ENCODE measurements at regions not wholly inside any gene's neighbourhood (a gene's known extent, or its start where the extent isn't known, plus 50 kb on each side); places are given as distances from the start of the nearest gene placed in this dataset.
"Not testable (repeated sequence)": the region's sequence is repeated elsewhere in the genome, so short reads cannot be mapped to it uniquely, and the experiment has no call there.

DNA sequence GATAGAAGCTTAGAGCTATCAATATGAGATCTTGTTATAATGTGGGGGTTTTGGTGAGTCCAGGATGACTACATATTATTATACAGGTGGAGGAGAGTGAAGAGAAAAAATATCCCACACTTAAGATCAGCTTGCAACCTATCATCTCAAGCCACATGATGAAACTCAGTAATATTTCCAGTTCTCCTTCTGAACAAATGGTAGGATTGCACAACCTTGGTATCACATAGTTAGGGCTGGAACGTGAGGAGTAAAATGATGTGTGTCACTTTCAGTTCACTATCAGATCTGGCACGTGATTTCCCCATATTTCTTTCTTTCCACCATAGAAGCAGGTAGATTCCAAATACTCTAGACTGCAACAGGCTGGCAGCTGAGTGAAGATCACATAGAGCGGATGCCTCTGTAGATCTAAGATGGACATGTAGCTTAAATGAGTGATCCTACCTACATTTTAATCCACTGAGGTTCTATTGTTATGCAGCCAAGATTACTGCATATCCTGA is 150.6 kb upstream of the ANKRD50 start:
- Mint-ChIP-seq H3K27ac (no peak overlapping the region), H3K9me3 (no peaks in the 10 kb centered on the region), H3K36me3 (ENCODE audit: low read depth) (no peaks in the 10 kb centered on the region), H3K4me1 (no peaks in the 10 kb centered on the region), H3K4me3 (no peak overlapping the region), H3K27me3 (no peaks in the 10 kb centered on the region)
- ChIA-PET POLR2A (no interaction called here), CTCF (no interaction called here)
- no peak for DNase-seq

DNA sequence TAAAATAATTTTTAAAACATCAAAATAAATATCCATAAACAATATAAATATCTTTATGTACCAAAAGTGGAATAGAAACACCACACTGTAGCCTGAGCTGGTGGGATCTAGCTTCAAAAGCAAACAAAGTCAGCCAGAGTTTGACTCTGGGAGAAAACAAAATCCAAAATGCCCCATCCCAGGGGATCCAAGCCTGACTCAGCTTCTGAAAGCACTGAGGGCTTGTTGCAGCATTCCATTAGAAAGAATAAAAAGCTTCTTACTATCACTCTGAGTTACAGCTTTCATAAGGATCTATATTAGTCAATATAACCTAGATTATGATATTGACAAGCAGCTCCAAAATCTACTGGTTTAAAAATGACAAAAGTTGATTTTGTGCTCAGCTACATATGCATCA is 149.7 kb upstream of the ANKRD50 start:
- ChIA-PET POLR2A (no interaction called here), CTCF (no interaction called here)
- Mint-ChIP-seq H3K27me3 (no peaks in the 10 kb centered on the region), H3K27ac (no peak overlapping the region), H3K4me3 (no peak overlapping the region), H3K36me3 (ENCODE audit: low read depth) (no peaks in the 10 kb centered on the region), H3K4me1 (no peaks in the 10 kb centered on the region), H3K9me3 (no peaks in the 10 kb centered on the region)
- no peak for DNase-seq

DNA sequence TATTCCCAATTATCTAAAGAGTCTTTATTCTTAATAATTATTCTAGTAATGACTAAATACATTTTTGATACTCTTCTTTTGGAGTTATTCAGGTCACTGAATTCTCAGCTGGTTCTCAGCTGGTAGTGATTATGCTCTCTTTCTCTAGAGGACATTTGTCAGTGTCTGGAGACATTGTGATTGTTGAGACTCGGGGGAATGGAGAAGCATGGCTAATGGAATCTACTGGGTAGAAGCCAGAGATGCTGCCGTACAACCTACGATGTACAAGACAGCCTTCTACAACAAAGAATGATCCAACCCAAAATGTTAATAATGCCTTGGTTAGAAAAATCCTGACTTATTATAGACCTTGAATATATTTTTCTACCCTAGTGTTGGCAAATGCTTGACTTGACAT is 149.2 kb upstream of the ANKRD50 start:
- H3K27ac Mint-ChIP-seq, result no peak overlapping the region
- no peaks in the 10 kb centered on the region for H3K9me3 Mint-ChIP-seq
- no peaks in the 10 kb centered on the region for H3K4me1 Mint-ChIP-seq
- no peak overlapping the region for H3K4me3 Mint-ChIP-seq
- no peaks in the 10 kb centered on the region for H3K27me3 Mint-ChIP-seq
- no peak for DNase-seq
- POLR2A ChIA-PET, result no interaction called here
- CTCF ChIA-PET, result no interaction called here
- no peaks in the 10 kb centered on the region for H3K36me3 Mint-ChIP-seq (ENCODE audit: low read depth)

DNA sequence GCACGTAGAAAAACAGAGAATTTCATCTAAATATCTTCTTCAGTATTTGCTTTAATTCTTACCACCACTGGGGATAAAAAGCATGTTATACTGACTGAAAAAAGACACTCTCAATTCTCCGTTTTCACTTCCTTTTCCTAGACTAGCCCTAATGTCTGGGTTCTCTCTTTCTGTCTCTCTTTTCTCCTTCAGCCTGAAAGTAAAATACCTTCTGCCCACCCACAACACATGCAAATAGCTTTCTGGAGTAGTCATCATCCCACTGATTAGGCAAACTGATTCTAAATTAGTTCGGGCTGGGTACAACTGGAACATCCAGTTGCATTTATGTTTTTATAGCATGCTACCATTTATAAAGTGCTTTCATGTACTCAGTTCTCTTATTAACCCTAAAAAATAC is 142.4 kb upstream of the ANKRD50 start:
- ChIA-PET POLR2A (no interaction called here), CTCF (no interaction called here)
- H3K27me3 Mint-ChIP-seq, result no peaks in the 10 kb centered on the region
- no peaks in the 10 kb centered on the region for H3K9me3 Mint-ChIP-seq
- DNase-seq, result no peak
- H3K36me3 Mint-ChIP-seq (ENCODE audit: low read depth), result no peaks in the 10 kb centered on the region
- no peak overlapping the region for H3K4me3 Mint-ChIP-seq
- no peak overlapping the region for H3K27ac Mint-ChIP-seq
- no peaks in the 10 kb centered on the region for H3K4me1 Mint-ChIP-seq

DNA sequence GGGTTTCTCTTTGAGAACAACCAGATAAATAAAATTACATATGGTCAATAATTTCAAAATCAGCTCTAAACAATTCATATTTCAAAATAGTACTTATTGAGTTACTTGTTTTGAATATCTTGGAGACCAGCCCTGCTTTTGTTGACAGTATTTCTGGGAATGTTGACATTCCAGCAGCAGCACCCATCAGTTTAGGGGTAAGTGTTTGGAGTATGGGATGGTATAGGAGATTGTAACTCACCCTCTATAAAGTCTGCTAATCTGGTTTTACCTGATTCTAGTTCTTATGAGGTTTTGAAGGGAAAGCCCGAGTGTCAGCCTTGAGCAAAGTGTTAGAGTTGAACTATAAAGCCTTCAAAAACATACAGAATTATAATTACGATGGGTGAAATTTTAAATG is 139.2 kb upstream of the ANKRD50 start:
- no peak for DNase-seq
- ChIA-PET POLR2A (no interaction called here), CTCF (interaction anchor here (0.6 kb wide), 1 partner anchor 315 kb away, joined by 3 read pairs; no protein-coding TSS in a partner anchor)
- H3K4me3 Mint-ChIP-seq, result no peak overlapping the region
- no peaks in the 10 kb centered on the region for H3K9me3 Mint-ChIP-seq
- no peak overlapping the region for H3K27ac Mint-ChIP-seq
- H3K27me3 Mint-ChIP-seq, result no peaks in the 10 kb centered on the region
- H3K36me3 Mint-ChIP-seq (ENCODE audit: low read depth), result no peaks in the 10 kb centered on the region
- H3K4me1 Mint-ChIP-seq, result no peaks in the 10 kb centered on the region

DNA sequence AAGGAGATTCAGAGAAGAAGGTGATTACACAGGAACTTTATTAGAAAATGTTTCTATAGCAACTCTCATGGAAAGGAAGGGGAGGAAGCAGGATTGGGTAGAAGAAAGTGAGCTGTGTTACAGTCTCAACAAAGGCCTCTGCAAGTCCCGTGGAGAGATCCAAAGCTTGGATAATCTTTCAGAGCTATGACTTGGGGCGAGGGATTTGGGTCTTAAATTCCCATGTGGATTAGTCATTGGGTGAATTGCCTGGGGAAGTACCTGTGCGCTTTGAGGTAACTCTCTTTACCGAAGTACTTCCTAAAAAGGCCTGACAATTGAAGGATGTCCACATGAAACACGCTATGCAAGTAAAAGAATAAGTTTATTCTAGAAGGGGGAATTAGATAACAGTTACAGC is 133.8 kb upstream of the ANKRD50 start:
- DNase-seq, result no peak
- H3K27ac Mint-ChIP-seq, result no peak overlapping the region
- ChIA-PET CTCF (interaction anchor here (0.6 kb wide), 1 partner anchor 10 kb away, joined by 3 read pairs; no protein-coding TSS in a partner anchor), POLR2A (no interaction called here)
- no peaks in the 10 kb centered on the region for H3K4me1 Mint-ChIP-seq
- H3K4me3 Mint-ChIP-seq, result no peak overlapping the region
- no peaks in the 10 kb centered on the region for H3K27me3 Mint-ChIP-seq
- no peaks in the 10 kb centered on the region for H3K36me3 Mint-ChIP-seq (ENCODE audit: low read depth)
- peaks cover 4% of the 10 kb centered on the region for H3K9me3 Mint-ChIP-seq

DNA sequence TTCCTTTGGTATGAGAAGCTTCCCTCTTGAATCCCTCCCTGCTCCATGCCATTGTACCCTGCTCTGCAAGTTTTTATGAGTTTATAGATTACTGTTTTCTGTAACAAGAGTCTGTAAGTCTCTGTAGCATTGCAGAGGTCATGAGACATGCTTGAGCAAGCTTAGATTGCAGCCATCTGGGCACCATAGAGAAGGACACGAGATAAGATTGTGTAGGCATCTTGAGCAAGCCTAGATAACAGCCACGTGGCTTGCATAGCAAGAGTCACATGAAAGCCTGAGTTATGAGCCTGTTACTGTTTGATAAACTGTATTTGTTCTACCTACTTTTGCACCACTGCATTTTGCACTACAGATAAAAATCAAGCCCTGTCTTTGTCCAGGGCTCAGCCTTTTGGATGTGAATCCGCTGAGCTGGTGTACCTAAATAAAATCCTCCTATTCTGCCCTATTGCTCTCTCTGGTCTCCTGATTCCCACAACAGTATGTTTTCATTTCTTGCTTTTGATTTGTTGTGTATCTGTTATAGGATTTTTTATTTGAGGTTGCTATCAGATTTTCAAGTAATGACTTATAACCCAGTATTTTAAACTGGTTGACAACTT is 127.4 kb upstream of the ANKRD50 start:
- Mint-ChIP-seq H3K27ac (no peak overlapping the region), H3K4me3 (no peak overlapping the region), H3K27me3 (no peaks in the 10 kb centered on the region), H3K9me3 (peaks cover 13% of the 10 kb centered on the region), H3K4me1 (no peaks in the 10 kb centered on the region), H3K36me3 (ENCODE audit: low read depth) (no peaks in the 10 kb centered on the region)
- no peak for DNase-seq
- ChIA-PET POLR2A (no interaction called here), CTCF (no interaction called here)

DNA sequence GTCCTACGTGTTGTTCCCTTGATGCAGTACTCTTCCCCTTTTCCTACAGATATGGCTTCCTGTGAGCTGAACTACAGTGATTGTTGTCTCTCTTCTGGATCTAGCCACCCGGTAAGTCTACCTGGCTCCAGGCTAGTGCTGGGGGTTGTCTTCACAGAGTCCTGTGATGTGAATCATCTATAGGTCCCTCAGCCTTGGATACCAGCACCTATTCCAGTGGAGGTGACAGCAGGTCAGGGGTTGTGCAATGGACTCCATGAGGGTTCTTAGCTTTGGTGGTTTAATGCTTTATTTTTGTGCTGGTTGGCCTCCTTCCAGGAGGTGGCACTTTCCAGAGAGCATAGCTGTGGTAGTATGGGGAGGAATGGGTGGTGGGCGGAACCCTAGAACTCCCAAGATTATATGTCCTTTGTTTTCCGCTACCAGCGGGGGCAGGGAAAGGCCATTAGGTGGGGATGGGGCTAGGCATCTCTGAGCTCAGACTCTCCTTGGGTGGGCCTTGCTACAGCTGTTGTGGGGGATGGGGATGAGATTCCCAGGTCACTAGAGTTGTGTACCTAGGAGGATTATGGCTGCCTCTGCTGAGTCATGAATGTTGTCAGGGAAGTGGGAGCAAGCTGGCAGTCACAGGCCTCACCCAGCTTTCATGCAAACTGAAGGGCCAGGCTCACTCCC is 121.4 kb upstream of the ANKRD50 start:
- no peak for DNase-seq
- no peaks in the 10 kb centered on the region for H3K27me3 Mint-ChIP-seq
- H3K4me1 Mint-ChIP-seq, result no peaks in the 10 kb centered on the region
- no peaks in the 10 kb centered on the region for H3K36me3 Mint-ChIP-seq (ENCODE audit: low read depth)
- CTCF ChIA-PET, result no interaction called here
- POLR2A ChIA-PET, result no interaction called here
- H3K4me3 Mint-ChIP-seq, result no peak overlapping the region
- peaks cover 2% of the 10 kb centered on the region for H3K9me3 Mint-ChIP-seq
- H3K27ac Mint-ChIP-seq, result no peak overlapping the region

DNA sequence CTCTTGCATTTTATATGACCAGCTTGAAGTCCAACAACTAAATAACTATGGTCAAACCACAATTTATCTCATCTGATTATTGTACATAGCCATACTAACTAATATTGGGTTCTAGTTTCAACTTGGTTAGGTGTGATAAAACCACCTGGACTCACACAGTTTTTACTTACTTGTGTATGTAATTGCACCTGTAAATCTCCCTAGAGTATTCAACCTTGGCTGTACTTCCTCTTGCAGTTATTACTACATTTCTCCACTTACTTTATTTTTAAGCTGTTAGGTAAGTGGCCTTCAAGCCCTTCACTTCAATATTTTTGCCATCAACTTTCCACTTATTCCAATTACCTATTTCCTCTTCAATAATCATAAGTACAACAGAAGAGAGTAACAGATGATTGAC is 115.8 kb upstream of the ANKRD50 start:
- Mint-ChIP-seq H3K27ac (no peak overlapping the region), H3K9me3 (no peaks in the 10 kb centered on the region), H3K27me3 (no peaks in the 10 kb centered on the region), H3K4me3 (no peak overlapping the region), H3K4me1 (no peaks in the 10 kb centered on the region), H3K36me3 (ENCODE audit: low read depth) (no peaks in the 10 kb centered on the region)
- ChIA-PET CTCF (no interaction called here), POLR2A (no interaction called here)
- DNase-seq, result no peak

DNA sequence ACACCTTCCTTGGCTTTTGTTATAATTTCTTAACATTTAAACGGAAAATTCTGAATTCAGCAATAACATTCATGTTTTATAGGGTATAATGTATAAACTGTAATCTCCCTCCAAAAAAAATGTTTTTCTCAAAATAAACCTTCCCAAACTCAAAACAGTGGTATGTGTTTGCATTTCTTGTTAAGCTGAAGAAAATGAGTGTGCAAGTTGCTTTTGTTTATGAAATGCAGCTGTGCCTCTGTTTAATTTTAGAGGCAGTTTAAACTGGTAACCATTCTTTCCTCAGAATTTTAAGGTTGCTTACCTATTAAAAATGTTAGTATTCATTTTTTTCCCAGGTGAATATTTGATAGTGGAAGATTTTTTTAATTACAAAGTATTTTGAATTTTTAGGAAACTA is 105.0 kb upstream of the ANKRD50 start:
- Mint-ChIP-seq H3K4me1 (no peaks in the 10 kb centered on the region), H3K4me3 (no peak overlapping the region), H3K27me3 (no peaks in the 10 kb centered on the region), H3K36me3 (ENCODE audit: low read depth) (no peaks in the 10 kb centered on the region), H3K27ac (no peak overlapping the region), H3K9me3 (no peaks in the 10 kb centered on the region)
- POLR2A ChIA-PET, result no interaction called here
- CTCF ChIA-PET, result no interaction called here
- no peak for DNase-seq

DNA sequence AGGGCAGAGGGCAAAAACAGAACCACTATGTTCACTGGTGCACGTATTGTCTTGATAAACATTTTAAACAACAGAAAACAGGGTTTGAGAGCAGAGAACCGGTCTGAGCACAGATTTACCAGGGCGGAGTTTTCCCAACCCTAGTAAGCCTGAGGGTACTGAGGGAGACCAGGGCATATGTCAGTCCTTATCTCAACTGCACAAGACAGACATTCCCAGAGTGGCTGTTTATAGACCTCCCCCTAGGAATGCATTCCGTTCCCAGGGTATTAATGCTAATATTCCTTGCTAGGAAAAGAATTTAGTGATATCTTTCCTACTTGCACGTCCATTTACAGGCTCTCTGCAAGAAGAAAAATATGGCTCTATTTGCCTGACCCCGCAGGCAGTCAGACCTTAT is 99.7 kb upstream of the ANKRD50 start:
- H3K4me3 Mint-ChIP-seq; H3K27me3 Mint-ChIP-seq; H3K4me1 Mint-ChIP-seq; H3K36me3 Mint-ChIP-seq (ENCODE audit: low read depth); DNase-seq; H3K9me3 Mint-ChIP-seq; CTCF ChIA-PET; H3K27ac Mint-ChIP-seq; POLR2A ChIA-PET: not testable (repeated sequence)

DNA sequence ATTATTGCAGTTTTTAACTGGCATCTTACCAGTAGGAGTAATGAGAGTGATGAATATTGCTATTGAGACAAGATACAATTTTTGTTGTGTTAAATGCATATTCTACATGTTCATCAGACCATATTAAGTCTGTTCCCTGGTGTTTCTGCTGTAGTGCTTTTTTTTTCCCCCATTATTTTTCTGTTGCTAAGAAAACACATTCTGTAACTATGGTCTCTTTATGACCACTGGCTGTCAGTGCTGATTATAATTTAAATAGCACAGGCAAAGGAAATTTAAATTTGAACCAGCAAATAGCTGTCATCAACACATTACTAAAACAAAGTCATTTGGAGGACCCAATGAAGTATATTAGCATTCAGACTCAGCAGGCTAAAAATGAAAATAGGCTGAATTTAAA is 98.3 kb upstream of the ANKRD50 start:
- ChIA-PET POLR2A (no interaction called here), CTCF (no interaction called here)
- Mint-ChIP-seq H3K4me1 (no peaks in the 10 kb centered on the region), H3K4me3 (no peak overlapping the region), H3K27ac (no peak overlapping the region), H3K27me3 (no peaks in the 10 kb centered on the region), H3K9me3 (peaks cover 9% of the 10 kb centered on the region), H3K36me3 (ENCODE audit: low read depth) (no peaks in the 10 kb centered on the region)
- DNase-seq, result no peak

DNA sequence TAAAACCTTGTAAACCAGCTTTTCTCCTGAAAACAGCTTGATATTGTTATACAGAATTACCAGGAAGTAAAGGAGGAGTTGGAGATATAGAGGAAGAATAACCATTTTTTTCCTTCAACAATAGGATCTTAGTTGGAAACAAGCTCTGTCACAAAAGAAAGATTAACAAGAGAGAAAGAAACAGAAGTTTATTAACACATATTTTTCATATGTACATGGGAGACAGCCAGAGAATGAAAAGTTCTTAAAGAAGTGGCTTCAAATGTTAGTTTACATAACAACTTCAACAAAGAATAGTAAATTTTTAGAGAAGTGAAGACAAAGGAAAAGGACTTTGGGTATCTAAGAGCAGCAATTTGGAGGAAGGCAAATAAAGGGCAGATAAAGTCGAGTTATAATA is 94.9 kb upstream of the ANKRD50 start:
- Mint-ChIP-seq H3K9me3 (peaks cover 9% of the 10 kb centered on the region), H3K4me1 (no peaks in the 10 kb centered on the region), H3K27me3 (no peaks in the 10 kb centered on the region), H3K27ac (no peak overlapping the region), H3K4me3 (no peak overlapping the region), H3K36me3 (ENCODE audit: low read depth) (no peaks in the 10 kb centered on the region)
- ChIA-PET POLR2A (no interaction called here), CTCF (no interaction called here)
- no peak for DNase-seq

DNA sequence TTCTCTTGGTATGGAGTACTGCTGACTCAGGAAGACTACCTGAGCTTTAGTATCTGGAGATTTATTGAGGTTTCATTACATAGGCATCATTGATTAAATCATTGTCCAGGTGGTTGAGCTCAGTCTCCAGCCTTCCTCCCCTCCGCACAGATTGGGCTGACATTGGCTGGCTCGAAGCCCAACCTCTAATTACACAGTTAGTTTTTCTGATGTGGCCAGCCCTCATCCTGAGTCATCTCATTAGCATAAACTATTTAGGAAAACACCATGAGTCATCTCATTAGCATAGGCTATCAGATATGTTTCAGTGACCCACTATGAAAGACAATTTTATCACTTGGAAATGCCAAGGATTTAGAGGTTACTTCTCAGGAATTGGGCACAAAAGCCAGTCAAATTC is 93.9 kb upstream of the ANKRD50 start:
- CTCF ChIA-PET, result no interaction called here
- Mint-ChIP-seq H3K9me3 (peaks cover 1% of the 10 kb centered on the region), H3K27me3 (no peaks in the 10 kb centered on the region), H3K36me3 (ENCODE audit: low read depth) (no peaks in the 10 kb centered on the region), H3K4me1 (no peaks in the 10 kb centered on the region), H3K27ac (no peak overlapping the region), H3K4me3 (no peak overlapping the region)
- DNase-seq, result no peak
- POLR2A ChIA-PET, result no interaction called here

Measured in activated CD4-positive, alpha-beta T cell treated with anti-CD3 and anti-CD28 coated beads, Interleukin-2, amount 10 ng/mL, durations not matched to agents 7 days and 5 days (primary cell).